ENCODE measurements at regions not wholly inside any gene's neighbourhood (a gene's known extent, or its start where the extent isn't known, plus 50 kb on each side); places are given as distances from the start of the nearest gene placed in this dataset.

DNA sequence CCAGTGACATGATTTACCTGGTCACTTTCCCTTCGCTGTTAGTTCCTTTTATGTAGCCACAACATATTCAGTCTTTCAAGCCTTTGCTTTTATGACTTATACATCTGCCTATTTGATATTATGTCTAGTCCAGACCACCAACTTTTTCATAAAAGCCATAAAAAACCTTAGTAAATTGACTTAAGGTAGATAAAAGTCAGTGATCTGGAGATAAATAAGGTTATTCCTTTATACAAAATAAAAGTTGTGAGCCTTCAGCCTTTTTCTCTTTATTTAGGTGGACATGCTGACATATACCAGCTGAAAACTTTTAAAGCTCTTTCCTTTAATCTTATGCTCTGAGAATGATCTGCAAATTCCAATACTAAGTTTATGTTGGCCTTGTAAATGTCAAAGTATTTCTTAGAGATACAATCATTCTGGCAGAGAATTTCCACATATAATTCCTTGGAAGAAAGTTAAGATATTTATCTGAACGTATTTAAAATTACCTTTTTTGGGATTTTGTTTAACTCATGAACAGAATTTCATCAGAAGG, 690.4 kb upstream of the CHORDC1 start:
- H3K27ac ChIP-seq (ENCODE audit: low read length, poor library complexity, severe bottlenecking): no peak overlapping the region
- no peak for DNase-seq
- no peak overlapping the region for H2BK5ac ChIP-seq (ENCODE audit: low read depth, low read length, poor library complexity, severe bottlenecking)
- no peak overlapping the region for H3K14ac ChIP-seq (ENCODE audit: low read length in 2 of 2)
- no peaks in the 10 kb centered on the region for H3K36me3 ChIP-seq (ENCODE audit: control insufficient read depth in 1 of 2, insufficient read depth in 2 of 2, low read depth in 1 of 2, low read length in 2 of 2)
- no peaks in the 10 kb centered on the region for H3K27me3 ChIP-seq (ENCODE audit: control insufficient read depth in 1 of 2, insufficient read depth in 1 of 2, low read length in 2 of 2)
- H2BK120ac ChIP-seq (ENCODE audit: low read depth, low read length): no peak overlapping the region
- 90% methylated on average over 1 of the region's 2 CpGs for WGBS
- no peak overlapping the region for H3K9ac ChIP-seq (ENCODE audit: low read length)
- no peaks in the 10 kb centered on the region for H3K9me3 ChIP-seq (ENCODE audit: control insufficient read depth, low read length)
- no peak overlapping the region for H4K91ac ChIP-seq (ENCODE audit: low read length)
- H3K4me1 ChIP-seq (ENCODE audit: control insufficient read depth, insufficient read depth, low read depth, low read length): no peaks in the 10 kb centered on the region
- H2AK5ac ChIP-seq (ENCODE audit: low read length, severe bottlenecking): no peak overlapping the region
- H2BK15ac ChIP-seq (ENCODE audit: low read depth, poor library complexity, severe bottlenecking): no peak overlapping the region
- no peak overlapping the region for H2BK12ac ChIP-seq (ENCODE audit: low read length in 2 of 2)
- H3K4me2 ChIP-seq (ENCODE audit: low read length, poor library complexity, severe bottlenecking): no peak overlapping the region
- H4K8ac ChIP-seq (ENCODE audit: low read length): no peak overlapping the region
- H3K4ac ChIP-seq (ENCODE audit: low read depth in 1 of 2, low read length in 2 of 2): no peak overlapping the region
- no peak overlapping the region for H3K18ac ChIP-seq (ENCODE audit: low read depth in 1 of 2, low read length in 2 of 2)
- H3K79me1 ChIP-seq (replicated peaks; ENCODE audit: low read length, poor library complexity, severe bottlenecking): no peaks in the 10 kb centered on the region
- no peak overlapping the region for H3K4me3 ChIP-seq (ENCODE audit: insufficient read depth in 1 of 2, low read depth in 1 of 2, low read length in 2 of 2)
- no peak overlapping the region for H2AFZ ChIP-seq (ENCODE audit: low read depth, low read length)
- H3K23ac ChIP-seq (ENCODE audit: low read length in 2 of 2): no peak overlapping the region

DNA sequence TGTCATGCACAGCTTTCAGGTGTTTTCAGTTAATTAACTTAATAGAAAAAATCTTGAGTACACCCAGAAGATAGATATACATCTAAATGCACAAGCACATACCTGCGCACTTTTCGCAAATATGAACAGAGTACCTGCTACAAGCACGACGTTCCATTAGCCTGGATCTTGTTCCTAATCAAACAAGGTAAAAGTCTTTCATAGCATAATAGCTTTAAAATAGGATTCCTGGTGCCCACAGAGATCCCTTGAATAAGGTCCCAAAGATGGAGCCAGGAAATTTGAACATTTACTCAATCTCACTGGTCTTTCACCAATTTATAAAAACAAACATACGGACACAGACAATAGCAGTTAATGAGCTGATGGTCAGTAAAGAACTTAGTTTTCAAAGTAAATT, 689.8 kb upstream of the CHORDC1 start:
- no peak overlapping the region for H4K8ac ChIP-seq (ENCODE audit: low read length)
- H2BK120ac ChIP-seq (ENCODE audit: low read depth, low read length): no peak overlapping the region
- no peak overlapping the region for H3K14ac ChIP-seq (ENCODE audit: low read length in 2 of 2)
- no peak for DNase-seq
- H3K4me1 ChIP-seq (ENCODE audit: control insufficient read depth, insufficient read depth, low read depth, low read length): no peaks in the 10 kb centered on the region
- H2BK15ac ChIP-seq (ENCODE audit: low read depth, poor library complexity, severe bottlenecking): no peak overlapping the region
- no peak overlapping the region for H3K23ac ChIP-seq (ENCODE audit: low read length in 2 of 2)
- no peak overlapping the region for H2AFZ ChIP-seq (ENCODE audit: low read depth, low read length)
- H3K36me3 ChIP-seq (ENCODE audit: control insufficient read depth in 1 of 2, insufficient read depth in 2 of 2, low read depth in 1 of 2, low read length in 2 of 2): no peaks in the 10 kb centered on the region
- H3K4ac ChIP-seq (ENCODE audit: low read depth in 1 of 2, low read length in 2 of 2): no peak overlapping the region
- no peaks in the 10 kb centered on the region for H3K9me3 ChIP-seq (ENCODE audit: control insufficient read depth, low read length)
- H3K9ac ChIP-seq (ENCODE audit: low read length): no peak overlapping the region
- H3K27ac ChIP-seq (ENCODE audit: low read length, poor library complexity, severe bottlenecking): no peak overlapping the region
- no peak overlapping the region for H2BK12ac ChIP-seq (ENCODE audit: low read length in 2 of 2)
- H4K91ac ChIP-seq (ENCODE audit: low read length): no peak overlapping the region
- no peaks in the 10 kb centered on the region for H3K27me3 ChIP-seq (ENCODE audit: control insufficient read depth in 1 of 2, insufficient read depth in 1 of 2, low read length in 2 of 2)
- H3K4me2 ChIP-seq (ENCODE audit: low read length, poor library complexity, severe bottlenecking): no peak overlapping the region
- H3K4me3 ChIP-seq (ENCODE audit: insufficient read depth in 1 of 2, low read depth in 1 of 2, low read length in 2 of 2): no peak overlapping the region
- no peak overlapping the region for H2AK5ac ChIP-seq (ENCODE audit: low read length, severe bottlenecking)
- 86% methylated on average over 4 of the region's 5 CpGs for WGBS
- H3K79me1 ChIP-seq (replicated peaks; ENCODE audit: low read length, poor library complexity, severe bottlenecking): no peaks in the 10 kb centered on the region
- H2BK5ac ChIP-seq (ENCODE audit: low read depth, low read length, poor library complexity, severe bottlenecking): no peak overlapping the region
- H3K18ac ChIP-seq (ENCODE audit: low read depth in 1 of 2, low read length in 2 of 2): no peak overlapping the region

DNA sequence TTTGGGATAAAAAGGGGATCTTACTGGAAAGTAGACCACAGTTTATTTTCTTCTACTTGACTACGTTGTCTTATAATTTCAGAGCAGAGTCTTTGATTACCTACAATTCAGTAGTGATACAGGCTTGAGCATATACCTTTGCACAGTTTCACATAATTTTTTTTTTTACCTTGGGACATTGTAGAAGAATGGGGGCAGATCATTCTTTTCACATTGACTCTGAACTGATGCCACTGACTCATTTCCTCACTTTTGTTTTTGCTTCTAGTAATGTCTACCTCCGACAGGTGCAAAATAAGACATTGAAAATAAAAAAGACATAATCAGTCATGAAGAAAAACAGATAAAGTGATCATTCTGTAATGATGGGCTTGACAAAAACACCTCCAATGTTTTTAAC, 688.3 kb upstream of the CHORDC1 start:
- Histone ChIP-seq H3K4ac (ENCODE audit: low read depth in 1 of 2, low read length in 2 of 2) (no peak overlapping the region), H2BK120ac (ENCODE audit: low read depth, low read length) (no peak overlapping the region), H2BK15ac (ENCODE audit: low read depth, poor library complexity, severe bottlenecking) (no peak overlapping the region), H3K23ac (ENCODE audit: low read length in 2 of 2) (no peak overlapping the region), H3K27ac (ENCODE audit: low read length, poor library complexity, severe bottlenecking) (no peak overlapping the region), H2BK5ac (ENCODE audit: low read depth, low read length, poor library complexity, severe bottlenecking) (no peak overlapping the region), H3K36me3 (ENCODE audit: control insufficient read depth in 1 of 2, insufficient read depth in 2 of 2, low read depth in 1 of 2, low read length in 2 of 2) (no peaks in the 10 kb centered on the region), H2BK12ac (ENCODE audit: low read length in 2 of 2) (no peak overlapping the region), H3K14ac (ENCODE audit: low read length in 2 of 2) (no peak overlapping the region), H2AFZ (ENCODE audit: low read depth, low read length) (no peak overlapping the region), H3K4me1 (ENCODE audit: control insufficient read depth, insufficient read depth, low read depth, low read length) (no peaks in the 10 kb centered on the region), H3K79me1 (replicated peaks; ENCODE audit: low read length, poor library complexity, severe bottlenecking) (no peaks in the 10 kb centered on the region), H3K4me2 (ENCODE audit: low read length, poor library complexity, severe bottlenecking) (no peak overlapping the region), H4K8ac (ENCODE audit: low read length) (no peak overlapping the region), H3K4me3 (ENCODE audit: insufficient read depth in 1 of 2, low read depth in 1 of 2, low read length in 2 of 2) (no peak overlapping the region), H3K18ac (ENCODE audit: low read depth in 1 of 2, low read length in 2 of 2) (no peak overlapping the region), H3K9ac (ENCODE audit: low read length) (no peak overlapping the region), H3K27me3 (ENCODE audit: control insufficient read depth in 1 of 2, insufficient read depth in 1 of 2, low read length in 2 of 2) (no peaks in the 10 kb centered on the region), H2AK5ac (ENCODE audit: low read length, severe bottlenecking) (no peak overlapping the region), H4K91ac (ENCODE audit: low read length) (no peak overlapping the region), H3K9me3 (ENCODE audit: control insufficient read depth, low read length) (no peaks in the 10 kb centered on the region)
- WGBS: no CpG with 5 or more reads among the region's 2 CpGs
- DNase-seq: no peak

- 100% methylated on average over 2 of the region's 3 CpGs for WGBS
- Histone ChIP-seq H2AFZ (ENCODE audit: low read depth, low read length) (no peak overlapping the region), H3K27ac (ENCODE audit: low read length, poor library complexity, severe bottlenecking) (no peak overlapping the region), H2BK120ac (ENCODE audit: low read depth, low read length) (no peak overlapping the region), H3K18ac (ENCODE audit: low read depth in 1 of 2, low read length in 2 of 2) (no peak overlapping the region), H3K9me3 (ENCODE audit: control insufficient read depth, low read length) (no peaks in the 10 kb centered on the region), H3K4me1 (ENCODE audit: control insufficient read depth, insufficient read depth, low read depth, low read length) (no peaks in the 10 kb centered on the region), H2BK12ac (ENCODE audit: low read length in 2 of 2) (no peak overlapping the region), H3K23ac (ENCODE audit: low read length in 2 of 2) (no peak overlapping the region), H2BK5ac (ENCODE audit: low read depth, low read length, poor library complexity, severe bottlenecking) (no peak overlapping the region), H3K4ac (ENCODE audit: low read depth in 1 of 2, low read length in 2 of 2) (no peak overlapping the region), H3K14ac (ENCODE audit: low read length in 2 of 2) (no peak overlapping the region), H3K79me1 (replicated peaks; ENCODE audit: low read length, poor library complexity, severe bottlenecking) (no peaks in the 10 kb centered on the region), H3K9ac (ENCODE audit: low read length) (no peak overlapping the region), H3K4me3 (ENCODE audit: insufficient read depth in 1 of 2, low read depth in 1 of 2, low read length in 2 of 2) (no peak overlapping the region), H3K4me2 (ENCODE audit: low read length, poor library complexity, severe bottlenecking) (no peak overlapping the region), H3K27me3 (ENCODE audit: control insufficient read depth in 1 of 2, insufficient read depth in 1 of 2, low read length in 2 of 2) (no peaks in the 10 kb centered on the region), H4K91ac (ENCODE audit: low read length) (no peak overlapping the region), H2BK15ac (ENCODE audit: low read depth, poor library complexity, severe bottlenecking) (no peak overlapping the region), H4K8ac (ENCODE audit: low read length) (no peak overlapping the region), H2AK5ac (ENCODE audit: low read length, severe bottlenecking) (no peak overlapping the region), H3K36me3 (ENCODE audit: control insufficient read depth in 1 of 2, insufficient read depth in 2 of 2, low read depth in 1 of 2, low read length in 2 of 2) (no peaks in the 10 kb centered on the region)
- DNase-seq: no peak
These were observed 685.2 kb upstream of the CHORDC1 start for GRCh38 chr11:90908074-90908473.

Measured in mesenchymal stem cell (in vitro differentiated cells and primary cell).